Prostate gland (tissue), 2 donors: ENCODE measurements at regions not wholly inside any gene's neighbourhood (a gene's known extent, or its start where the extent isn't known, plus 50 kb on each side); places are given as distances from the start of the nearest gene placed in this dataset.

Experiments
- POLR2A ChIP-seq: fragments of 450-650 bp; IDR thresholded peaks from one replicate; pipeline ENCODE4 v1.6.1; 2016; ENCODE audit warnings: antibody characterized with exemption, mild to moderate bottlenecking
- TF ChIP-seq, protein P1 (sequence below), 4 experiments: fragments of 200-600 bp in 2 of 4; fragments of 450-650 bp in 2 of 4; sonication (generic) in 2 of 4; IDR thresholded peaks; 1 replicate in 3 of 4; 2 replicates in 1 of 4; pipeline ENCODE4 v1.5.1; 2016 to 2019; ENCODE audit warnings: antibody characterized with exemption in 4 of 4, mild to moderate bottlenecking in 2 of 4, moderate library complexity in 2 of 4

DNA sequence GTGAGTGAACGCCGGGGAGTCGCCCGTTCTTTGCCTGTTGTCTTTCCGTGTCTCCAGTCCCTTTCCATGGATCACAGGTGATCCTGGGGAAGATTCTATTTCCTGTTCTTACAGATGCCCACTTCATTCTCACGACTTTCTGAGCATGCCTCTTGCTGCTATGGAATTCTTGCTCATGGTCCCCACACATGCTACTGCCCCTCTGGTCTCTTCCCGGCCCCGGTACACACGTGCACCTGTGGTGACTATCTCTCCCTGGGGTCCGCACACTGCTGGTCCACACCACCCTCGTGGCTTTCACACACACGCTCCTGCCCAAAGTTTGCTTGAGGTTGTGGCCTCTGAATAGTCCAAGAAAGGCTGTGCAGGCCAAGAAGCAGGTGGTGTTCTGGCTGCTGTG lies 67.9 kb upstream of the ALKAL2 start:
- no peak for TF ChIP-seq POLR2A
- TF ChIP-seq, protein P1, sequence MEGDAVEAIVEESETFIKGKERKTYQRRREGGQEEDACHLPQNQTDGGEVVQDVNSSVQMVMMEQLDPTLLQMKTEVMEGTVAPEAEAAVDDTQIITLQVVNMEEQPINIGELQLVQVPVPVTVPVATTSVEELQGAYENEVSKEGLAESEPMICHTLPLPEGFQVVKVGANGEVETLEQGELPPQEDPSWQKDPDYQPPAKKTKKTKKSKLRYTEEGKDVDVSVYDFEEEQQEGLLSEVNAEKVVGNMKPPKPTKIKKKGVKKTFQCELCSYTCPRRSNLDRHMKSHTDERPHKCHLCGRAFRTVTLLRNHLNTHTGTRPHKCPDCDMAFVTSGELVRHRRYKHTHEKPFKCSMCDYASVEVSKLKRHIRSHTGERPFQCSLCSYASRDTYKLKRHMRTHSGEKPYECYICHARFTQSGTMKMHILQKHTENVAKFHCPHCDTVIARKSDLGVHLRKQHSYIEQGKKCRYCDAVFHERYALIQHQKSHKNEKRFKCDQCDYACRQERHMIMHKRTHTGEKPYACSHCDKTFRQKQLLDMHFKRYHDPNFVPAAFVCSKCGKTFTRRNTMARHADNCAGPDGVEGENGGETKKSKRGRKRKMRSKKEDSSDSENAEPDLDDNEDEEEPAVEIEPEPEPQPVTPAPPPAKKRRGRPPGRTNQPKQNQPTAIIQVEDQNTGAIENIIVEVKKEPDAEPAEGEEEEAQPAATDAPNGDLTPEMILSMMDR (IDR thresholded peaks at IDR 0.05), result no peak
